ENCODE measurements at regions not wholly inside any gene's neighbourhood (a gene's known extent, or its start where the extent isn't known, plus 50 kb on each side); places are given as distances from the start of the nearest gene placed in this dataset.

GRCh38 chr5:143541943-143542797 is 138.7 kb upstream of the NR3C1 start:
- TF ChIP-seq EZH2 (IDR thresholded peaks at IDR 0.05; ENCODE audit: low read depth) (no peak), CTCF (conservative IDR thresholded peaks at IDR 0.05) (no peak)
- CTCF ChIA-PET, result interaction anchor here (0.5 kb wide), 1 partner anchor 545 kb away, joined by 9 read pairs; no protein-coding TSS in a partner anchor
- POLR2A ChIA-PET (ENCODE audit: unreplicated experiment), result no interaction called here
- no peaks in the 10 kb centered on the region for H3F3A ChIP-seq (ENCODE audit: insufficient read depth, low read depth)
- no TSS peak for BruUV-seq (replicated peaks)
- intact Hi-C loops (cut with micrococcal nuclease; ENCODE audit: unreplicated experiment), result no loop called here
- H4K20me1 ChIP-seq (ENCODE audit: insufficient read depth), result no peaks in the 10 kb centered on the region
- no peak overlapping the region for H3K27ac ChIP-seq
- no peaks in the 10 kb centered on the region for H3K27me3 ChIP-seq (ENCODE audit: insufficient read depth, low read depth)
- no peak overlapping the region for H2AFZ ChIP-seq
- no peaks in the 10 kb centered on the region for H3K36me3 ChIP-seq (ENCODE audit: low read depth)
- H3K4me2 ChIP-seq, result no peak overlapping the region
- H3K4me3 ChIP-seq, result no peak overlapping the region
- H3K9me2 ChIP-seq (ENCODE audit: insufficient read depth), result no peaks in the 10 kb centered on the region
- H3K79me2 ChIP-seq (ENCODE audit: low read depth), result no peaks in the 10 kb centered on the region
- H3K9me3 ChIP-seq (ENCODE audit: insufficient read depth, low read depth), result no peaks in the 10 kb centered on the region
- DNase-seq, result no peak
- peaks cover 22% of the 10 kb centered on the region for H3K4me1 ChIP-seq (replicated peaks; ENCODE audit: insufficient read depth)

GRCh38 chr5:143539742-143540141 is 136.3 kb upstream of the NR3C1 start:
- no TSS peak for BruUV-seq (replicated peaks)
- POLR2A ChIA-PET (ENCODE audit: unreplicated experiment), result no interaction called here

GRCh38 chr5:143537056-143537455 is 133.6 kb upstream of the NR3C1 start:
- TF ChIP-seq CTCF (conservative IDR thresholded peaks at IDR 0.05), result no peak
- no peak for TF ChIP-seq EZH2 (IDR thresholded peaks at IDR 0.05; ENCODE audit: low read depth)
- BruUV-seq (replicated peaks), result TSS peak; percentile 80
- no peaks in the 10 kb centered on the region for H3K9me3 ChIP-seq (ENCODE audit: insufficient read depth, low read depth)
- no peak overlapping the region for H3K27ac ChIP-seq
- H3K4me2 ChIP-seq, result no peak overlapping the region
- no peak overlapping the region for H3K4me3 ChIP-seq
- no peaks in the 10 kb centered on the region for H4K20me1 ChIP-seq (ENCODE audit: insufficient read depth)
- intact Hi-C loops (cut with micrococcal nuclease; ENCODE audit: unreplicated experiment), result loop anchor here (2.0 kb wide), 2 partner anchors 42 to 288 kb away; no protein-coding TSS in a partner anchor
- peak overlapping the region; percentile 7; the same call in 1 of the 2 replicates for H2AFZ ChIP-seq
- H3K79me2 ChIP-seq (ENCODE audit: low read depth), result no peaks in the 10 kb centered on the region
- peaks cover 15% of the 10 kb centered on the region for H3K4me1 ChIP-seq (replicated peaks; ENCODE audit: insufficient read depth)
- no peaks in the 10 kb centered on the region for H3K27me3 ChIP-seq (ENCODE audit: insufficient read depth, low read depth)
- ChIA-PET POLR2A (ENCODE audit: unreplicated experiment) (no interaction called here), CTCF (no interaction called here)
- no peaks in the 10 kb centered on the region for H3F3A ChIP-seq (ENCODE audit: insufficient read depth, low read depth)
- no peaks in the 10 kb centered on the region for H3K36me3 ChIP-seq (ENCODE audit: low read depth)
- no peaks in the 10 kb centered on the region for H3K9me2 ChIP-seq (ENCODE audit: insufficient read depth)
- no peak for DNase-seq

More at GRCh38 chr5:143539742-143540141, 136.3 kb upstream of the NR3C1 start:
- TF ChIP-seq EZH2 (IDR thresholded peaks at IDR 0.05; ENCODE audit: low read depth) (no peak), CTCF (conservative IDR thresholded peaks at IDR 0.05) (no peak)
- H4K20me1 ChIP-seq (ENCODE audit: insufficient read depth), result no peaks in the 10 kb centered on the region
- H3K9me2 ChIP-seq (ENCODE audit: insufficient read depth), result no peaks in the 10 kb centered on the region
- no peak overlapping the region for H3K4me2 ChIP-seq
- H2AFZ ChIP-seq, result no peak overlapping the region
- no peak for DNase-seq
- CTCF ChIA-PET, result no interaction called here
- no peaks in the 10 kb centered on the region for H3K36me3 ChIP-seq (ENCODE audit: low read depth)
- H3K27me3 ChIP-seq (ENCODE audit: insufficient read depth, low read depth), result no peaks in the 10 kb centered on the region
- intact Hi-C loops (cut with micrococcal nuclease; ENCODE audit: unreplicated experiment), result no loop called here
- H3K4me3 ChIP-seq, result no peak overlapping the region
- no peaks in the 10 kb centered on the region for H3K79me2 ChIP-seq (ENCODE audit: low read depth)
- no peaks in the 10 kb centered on the region for H3F3A ChIP-seq (ENCODE audit: insufficient read depth, low read depth)
- H3K9me3 ChIP-seq (ENCODE audit: insufficient read depth, low read depth), result no peaks in the 10 kb centered on the region
- no peak overlapping the region for H3K27ac ChIP-seq
- peaks cover 32% of the 10 kb centered on the region for H3K4me1 ChIP-seq (replicated peaks; ENCODE audit: insufficient read depth)

All from PC-9 (cell line).